LNCAP (cell line): ENCODE measurements at regions not wholly inside any gene's neighbourhood (a gene's known extent, or its start where the extent isn't known, plus 50 kb on each side); places are given as distances from the start of the nearest gene placed in this dataset.

ENCODE experiments used
- TF ChIP-seq, protein P1 (sequence below): fragments of 450-650 bp; IDR thresholded peaks from 2 replicates; pipeline ENCODE4 v1.5.1; 2017; ENCODE audit warnings: mild to moderate bottlenecking

DNA sequence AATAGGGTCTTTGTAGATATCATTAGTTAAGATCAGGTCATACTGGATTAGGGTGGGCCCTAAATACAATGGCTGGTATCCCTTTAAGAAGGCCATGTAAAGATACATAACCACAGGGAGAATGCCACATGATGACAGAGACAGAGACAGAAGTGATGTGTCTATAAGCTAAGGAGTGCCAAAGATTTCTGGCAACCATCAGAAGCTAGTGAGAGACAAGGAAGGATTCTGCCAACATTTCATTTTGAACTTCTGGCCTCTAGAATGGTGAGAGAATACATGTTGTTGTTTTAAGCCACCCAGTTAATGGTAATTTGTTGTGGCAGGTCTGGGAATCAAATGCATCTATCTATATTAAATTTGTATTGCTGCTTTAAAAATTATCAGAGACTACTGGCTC lies 185.5 kb upstream of the CYRIA start:
- TF ChIP-seq, protein P1, sequence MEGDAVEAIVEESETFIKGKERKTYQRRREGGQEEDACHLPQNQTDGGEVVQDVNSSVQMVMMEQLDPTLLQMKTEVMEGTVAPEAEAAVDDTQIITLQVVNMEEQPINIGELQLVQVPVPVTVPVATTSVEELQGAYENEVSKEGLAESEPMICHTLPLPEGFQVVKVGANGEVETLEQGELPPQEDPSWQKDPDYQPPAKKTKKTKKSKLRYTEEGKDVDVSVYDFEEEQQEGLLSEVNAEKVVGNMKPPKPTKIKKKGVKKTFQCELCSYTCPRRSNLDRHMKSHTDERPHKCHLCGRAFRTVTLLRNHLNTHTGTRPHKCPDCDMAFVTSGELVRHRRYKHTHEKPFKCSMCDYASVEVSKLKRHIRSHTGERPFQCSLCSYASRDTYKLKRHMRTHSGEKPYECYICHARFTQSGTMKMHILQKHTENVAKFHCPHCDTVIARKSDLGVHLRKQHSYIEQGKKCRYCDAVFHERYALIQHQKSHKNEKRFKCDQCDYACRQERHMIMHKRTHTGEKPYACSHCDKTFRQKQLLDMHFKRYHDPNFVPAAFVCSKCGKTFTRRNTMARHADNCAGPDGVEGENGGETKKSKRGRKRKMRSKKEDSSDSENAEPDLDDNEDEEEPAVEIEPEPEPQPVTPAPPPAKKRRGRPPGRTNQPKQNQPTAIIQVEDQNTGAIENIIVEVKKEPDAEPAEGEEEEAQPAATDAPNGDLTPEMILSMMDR: no peak

- TF ChIP-seq, protein P1: no peak
Observed at GRCh38 chr2:16840496-16841172, 175.0 kb upstream of the CYRIA start.

GRCh38 chr2:16832910-16833309 lies 167.3 kb upstream of the CYRIA start:
- TF ChIP-seq, protein P1: no peak

GRCh38 chr2:16828828-16829160 lies 163.2 kb upstream of the CYRIA start:
- TF ChIP-seq, protein P1: no peak

DNA sequence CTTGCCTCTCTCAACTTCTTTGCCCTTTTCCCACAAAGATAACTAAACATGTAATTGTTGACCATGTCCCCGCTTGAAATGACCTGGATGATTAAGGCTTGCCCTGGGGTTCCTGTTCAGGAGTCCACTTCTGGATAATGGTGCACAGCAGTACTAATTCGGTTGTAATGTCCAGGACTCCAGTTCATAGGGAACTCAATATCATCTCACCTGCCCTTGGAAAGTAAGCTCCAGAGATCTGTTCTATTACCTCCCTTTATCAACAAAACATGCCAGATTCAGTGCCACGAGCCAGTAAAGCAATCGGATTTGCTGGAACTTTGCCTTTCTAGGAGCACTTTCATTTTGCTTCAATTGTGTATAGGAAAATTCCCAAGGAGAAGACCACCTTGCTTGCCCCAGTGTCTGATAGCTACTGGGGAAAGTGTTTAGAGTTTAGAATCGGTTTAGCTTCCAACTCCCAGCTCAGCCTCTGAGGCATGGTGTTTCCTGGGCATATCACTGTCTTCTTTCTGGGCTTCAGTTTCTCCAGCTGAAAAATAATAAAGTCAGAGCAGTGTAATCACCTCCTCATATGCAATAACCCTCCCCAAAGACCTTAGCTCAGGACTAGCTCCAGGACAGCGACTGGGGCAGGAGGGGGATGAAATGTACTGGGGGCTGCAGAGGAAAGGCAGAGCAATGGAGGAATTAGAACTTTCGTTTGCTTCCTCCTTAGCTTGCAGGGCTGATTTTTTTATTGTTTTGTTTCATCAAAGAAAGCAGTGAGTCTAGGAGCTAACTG lies 162.6 kb upstream of the CYRIA start:
- TF ChIP-seq, protein P1: no peak

GRCh38 chr2:16824472-16824871 lies 158.8 kb upstream of the CYRIA start:
- TF ChIP-seq, protein P1: no peak

DNA sequence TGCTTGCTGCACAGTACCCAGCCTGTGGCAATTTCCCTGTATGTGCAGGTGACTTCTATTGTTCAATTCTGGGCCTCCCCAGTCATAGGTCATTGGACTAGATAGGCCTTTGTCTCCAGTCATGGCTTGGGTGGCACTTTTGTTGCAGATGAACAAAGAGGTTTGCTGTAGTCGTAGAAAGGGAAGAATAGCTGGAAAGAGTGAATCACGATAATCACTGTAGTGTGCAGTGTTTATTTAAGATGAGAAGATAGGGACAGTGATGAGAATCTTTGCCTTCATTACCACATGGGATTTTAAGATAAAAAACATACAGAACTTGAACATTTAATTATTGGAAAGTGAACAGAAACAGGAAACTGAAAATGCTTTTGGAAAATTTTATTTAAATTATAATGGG lies 156.1 kb upstream of the CYRIA start:
- TF ChIP-seq, protein P1: no peak
